PC-9 (cell line): ENCODE measurements at regions not wholly inside any gene's neighbourhood (a gene's known extent, or its start where the extent isn't known, plus 50 kb on each side); places are given as distances from the start of the nearest gene placed in this dataset.

Experiments
- CTCF ChIP-seq: fragments of 200-600 bp; sonication (generic); conservative IDR thresholded peaks from 2 replicates; pipeline ENCODE4 v1.6.1; 2017; ENCODE audit warnings: mixed run types, antibody characterized with exemption, mild to moderate bottlenecking, moderate library complexity
- EZH2 ChIP-seq: fragments of 200-600 bp; sonication (generic); IDR thresholded peaks from 2 replicates; pipeline ENCODE4 v1.8.0; 2017; ENCODE audit warnings: antibody characterized with exemption, low read depth

GRCh38 chr11:8329336-8329735 lies 65.7 kb upstream of the LMO1 start:
- TF ChIP-seq CTCF (no peak), EZH2 (no peak)
